IMR-90 (cell line): ENCODE measurements at regions not wholly inside any gene's neighbourhood (a gene's known extent, or its start where the extent isn't known, plus 50 kb on each side); places are given as distances from the start of the nearest gene placed in this dataset.

Experiments used
- ATAC-seq: fragments of 200-7000 bp; cut with Tn5 transposase; 2 replicates; pipeline ENCODE4 v1.9.1; 2020; ENCODE audit warnings: low read depth, mild to moderate bottlenecking, moderate library complexity
- BruUV-seq: library from RNA; stranded (reverse); fragments of 400-500 nt; replicated peaks from 2 replicates; lab custom pipeline; 2021; lab: Mats Ljungman, UMichigan
- CTCF ChIA-PET: fragments of 300-600 bp; formaldehyde crosslinking; extraction: SDS; loops from one replicate; lab custom pipeline; 2021; ENCODE audit warnings: antibody characterized with exemption; lab: Yijun Ruan, JAX
- POLR2A ChIA-PET: fragments of 300-600 bp; sonication (Branson Sonifier 250); formaldehyde crosslinking; loops from one replicate; lab custom pipeline; 2022; ENCODE audit warnings: antibody characterized with exemption; ENCODE audit not compliant: unreplicated experiment; lab: Charles Lee
- DNase-seq: peaks from one replicate; pipeline ENCODE4 v3.0.0; 2013
- H2AFZ ChIP-seq: replicated peaks from 2 replicates; pipeline ENCODE3; 2013; ENCODE audit warnings: low read length, mild to moderate bottlenecking; ENCODE audit not compliant: poor library complexity
- H2AK5ac ChIP-seq: 2 replicates; pipeline ENCODE4 v1.6.1; 2013; ENCODE audit warnings: low read depth, low read length, inconsistent platforms
- H2AK9ac ChIP-seq: replicated peaks from 2 replicates; pipeline ENCODE3; 2013; ENCODE audit warnings: mild to moderate bottlenecking, low read depth, low read length, moderate library complexity; ENCODE audit not compliant: poor library complexity
- H2BK120ac ChIP-seq: 2 replicates; pipeline ENCODE4 v1.6.1; 2013; ENCODE audit warnings: low read depth, low read length, inconsistent platforms
- H2BK15ac ChIP-seq: 3 replicates; pipeline ENCODE4 v1.6.1; 2013; ENCODE audit warnings: low read depth, low read length, inconsistent platforms
- H2BK20ac ChIP-seq: 2 replicates; pipeline ENCODE4 v1.6.1; 2013; ENCODE audit warnings: low read depth, mild to moderate bottlenecking, inconsistent platforms, low read length, moderate library complexity
- H2BK5ac ChIP-seq: 2 replicates; pipeline ENCODE4 v1.6.1; 2013; ENCODE audit warnings: mild to moderate bottlenecking, low read depth, low read length, inconsistent platforms; ENCODE audit not compliant: poor library complexity, severe bottlenecking
- H3K14ac ChIP-seq: replicated peaks from 2 replicates; pipeline ENCODE4 v1.6.1; 2013; ENCODE audit warnings: low read depth, low read length, inconsistent platforms
- H3K18ac ChIP-seq: 2 replicates; pipeline ENCODE4 v1.6.1; 2013; ENCODE audit warnings: low read depth, low read length, control low read depth
- H3K23ac ChIP-seq: 2 replicates; pipeline ENCODE4 v1.6.1; 2013; ENCODE audit warnings: low read depth, low read length, inconsistent platforms
- H3K27ac ChIP-seq: 2 replicates; pipeline ENCODE4 v1.5.1; 2013; ENCODE audit warnings: mild to moderate bottlenecking, control low read depth, low read length; ENCODE audit not compliant: insufficient read depth
- H3K27me3 ChIP-seq: 2 replicates; pipeline ENCODE4 v1.6.1; 2013; ENCODE audit warnings: low read length; ENCODE audit not compliant: control insufficient read depth, insufficient read depth
- H3K36me3 ChIP-seq: 2 replicates; pipeline ENCODE4 v1.6.1; 2013; ENCODE audit warnings: low read length, mixed read lengths; ENCODE audit not compliant: control insufficient read depth, insufficient read depth
- H3K4ac ChIP-seq: 2 replicates; pipeline ENCODE4 v1.6.1; 2013; ENCODE audit warnings: low read depth, low read length, inconsistent platforms
- H3K4me1 ChIP-seq: 2 replicates; pipeline ENCODE4 v1.6.1; 2013; ENCODE audit warnings: low read length, mixed read lengths; ENCODE audit not compliant: control insufficient read depth, insufficient read depth
- H3K4me2 ChIP-seq: 2 replicates; pipeline ENCODE4 v1.6.1; 2013; ENCODE audit warnings: low read depth, mild to moderate bottlenecking, control low read depth, low read length, moderate library complexity
- H3K4me3 ChIP-seq: 2 replicates; pipeline ENCODE4 v1.5.1; 2013; ENCODE audit warnings: low read depth, mild to moderate bottlenecking, control low read depth, low read length, moderate library complexity; ENCODE audit not compliant: insufficient read depth
- H3K56ac ChIP-seq: 2 replicates; pipeline ENCODE4 v1.6.1; 2013; ENCODE audit warnings: low read length, inconsistent platforms; ENCODE audit not compliant: insufficient read depth; ENCODE audit errors: extremely low read depth
- H3K79me1 ChIP-seq, 2 experiments: 2 replicates each; pipeline ENCODE4 v1.6.1; 2013; ENCODE audit warnings: low read length in 2 of 2, inconsistent platforms in 1 of 2, low read depth in 1 of 2
- H3K9ac ChIP-seq: 2 replicates; pipeline ENCODE4 v1.6.1; 2013; ENCODE audit warnings: low read depth, low read length, control low read depth
- H3K9me1 ChIP-seq: 2 replicates; pipeline ENCODE4 v1.6.1; 2013; ENCODE audit warnings: low read length, inconsistent platforms; ENCODE audit not compliant: insufficient read depth
- H3K9me3 ChIP-seq: 2 replicates; pipeline ENCODE4 v1.6.1; 2013; ENCODE audit warnings: low read length; ENCODE audit not compliant: control insufficient read depth, insufficient read depth
- H4K20me1 ChIP-seq: 2 replicates; pipeline ENCODE4 v1.6.1; 2013; ENCODE audit warnings: low read length, inconsistent platforms; ENCODE audit not compliant: insufficient read depth
- H4K5ac ChIP-seq: 2 replicates; pipeline ENCODE4 v1.6.1; 2013; ENCODE audit warnings: mild to moderate bottlenecking, low read depth, low read length, control low read depth
- H4K8ac ChIP-seq, 2 experiments: 2 replicates each; pipeline ENCODE4 v1.6.1; 2013; ENCODE audit warnings: low read depth in 2 of 2, low read length in 2 of 2, control low read depth in 1 of 2, inconsistent platforms in 1 of 2
- H4K91ac ChIP-seq: 2 replicates; pipeline ENCODE4 v1.6.1; 2013; ENCODE audit warnings: low read depth, low read length, inconsistent platforms; ENCODE audit not compliant: insufficient read depth
- BHLHE40 ChIP-seq: fragments of 150-350 bp; IDR thresholded peaks from 2 replicates; pipeline ENCODE4 v1.6.1; 2016; ENCODE audit warnings: mild to moderate bottlenecking, low read depth, low read length
- CEBPB ChIP-seq: IDR thresholded peaks from 2 replicates; pipeline ENCODE4 v1.6.1; 2012; ENCODE audit warnings: low read depth, low read length, improper control_type of control experiment
- CTCF ChIP-seq: conservative IDR thresholded peaks from 2 replicates; pipeline ENCODE4 v1.5.1; 2012; ENCODE audit warnings: mild to moderate bottlenecking, low read depth, low read length, improper control_type of control experiment
- MAZ ChIP-seq: IDR thresholded peaks from 2 replicates; pipeline ENCODE4 v1.6.1; 2012; ENCODE audit warnings: low read depth, mild to moderate bottlenecking, low read length, improper control_type of control experiment, moderate library complexity, borderline replicate concordance
- MXI1 ChIP-seq: IDR thresholded peaks from 2 replicates; pipeline ENCODE4 v1.6.1; 2012; ENCODE audit warnings: low read depth, mild to moderate bottlenecking, low read length, moderate library complexity, borderline replicate concordance
- NFE2L2 ChIP-seq: fragments of 150-350 bp; IDR thresholded peaks from 2 replicates; pipeline ENCODE4 v1.6.1; 2016; ENCODE audit warnings: low read depth, mild to moderate bottlenecking, low read length
- POLR2A ChIP-seq: IDR thresholded peaks from 2 replicates; pipeline ENCODE4 v1.6.1; 2012; ENCODE audit warnings: mild to moderate bottlenecking, low read depth, low read length
- RFX5 ChIP-seq: IDR thresholded peaks from 2 replicates; pipeline ENCODE4 v1.8.0; 2012; ENCODE audit warnings: low read depth, mild to moderate bottlenecking, low read length, moderate library complexity
- SMC3 ChIP-seq: fragments of 150-350 bp; IDR thresholded peaks from 2 replicates; pipeline ENCODE4 v1.6.1; 2016; ENCODE audit warnings: low read depth, mild to moderate bottlenecking, antibody characterized with exemption, low read length, moderate library complexity
- WGBS, 2 experiments: methylation state at CpG; one replicate each; pipeline versions ENCODE4 v1.1.5 to v1.1.7; 2013; ENCODE audit warnings: missing lambda C conversion rate in 2 of 2; ENCODE audit not compliant: insufficient read length in 1 of 2; ENCODE audit errors: extremely low coverage in 2 of 2; 5-methylcytosine and 5-hydroxymethylcytosine counted together
- dilution Hi-C: fragments of 300-500 bp; cut with HindIII; formaldehyde crosslinking; loops from one replicate; pipeline ENCODE4 v1.14.3; 2018; ENCODE audit warnings: low sequenced_read_pairs; ENCODE audit not compliant: unreplicated experiment
- in situ Hi-C: fragments of 300-500 bp; cut with MboI; formaldehyde crosslinking; loops from 3 replicates; pipeline ENCODE4 v1.14.3; 2019; ENCODE audit warnings: low sequenced_read_pairs, inconsistent platforms, mixed read lengths
- intact Hi-C: fragments of 100-400 bp; cut with micrococcal nuclease; formaldehyde crosslinking; loops from 2 replicates; pipeline ENCODE4 v1.10.0; 2022

- no peaks in the 10 kb centered on the region for H3K9me3 ChIP-seq
- no peak overlapping the region for H2AK5ac ChIP-seq
- dilution Hi-C loops = no loop called here
- H2BK5ac ChIP-seq = no peak overlapping the region
- H3K18ac ChIP-seq = no peak overlapping the region
- H3K56ac ChIP-seq = no peak overlapping the region
- no peak overlapping the region for H3K23ac ChIP-seq
- H3K4ac ChIP-seq = no peak overlapping the region
- H3K4me1 ChIP-seq = peaks cover 6% of the 10 kb centered on the region
- TF ChIP-seq MAZ (no peak), BHLHE40 (no peak), CTCF (no peak), RFX5 (no peak), MXI1 (no peak), CEBPB (no peak), NFE2L2 (no peak), SMC3 (no peak), POLR2A (no peak)
- no peak overlapping the region for H4K8ac ChIP-seq
- CTCF ChIA-PET = interaction anchor here (0.6 to 1.6 kb wide), 3 partner anchors 11 to 628 kb away, joined by 3 to 7 read pairs (median 4); no protein-coding TSS in a partner anchor
- H3K9ac ChIP-seq = no peak overlapping the region
- no peak overlapping the region for H2AFZ ChIP-seq
- DNase-seq (peak; percentile 60), ATAC-seq (peak; percentile 57)
- 0 out of 2 replicates have a peak, but pooled peaks cover 8% of the 10 kb centered on the region for H3K9me1 ChIP-seq
- POLR2A ChIA-PET = no interaction called here
- no peak overlapping the region for H2AK9ac ChIP-seq
- H2BK20ac ChIP-seq = no peak overlapping the region
- H4K20me1 ChIP-seq = no peaks in the 10 kb centered on the region
- H4K5ac ChIP-seq = no peak overlapping the region
- no peak overlapping the region for H3K27ac ChIP-seq
- H4K91ac ChIP-seq = no peak overlapping the region
- no peak overlapping the region for H2BK15ac ChIP-seq
- H3K4me3 ChIP-seq = no peak overlapping the region
- H3K27me3 ChIP-seq = peaks cover 2% of the 10 kb centered on the region
- H3K36me3 ChIP-seq = no peaks in the 10 kb centered on the region
- in situ Hi-C loops = no loop called here
- intact Hi-C loops = loop anchor here (5.0 kb wide), 1 partner anchor 251 kb away; the partner anchor contains the start of gene ENC1
- no peak overlapping the region for H2BK120ac ChIP-seq
- no TSS peak for BruUV-seq
- no peak overlapping the region for H3K14ac ChIP-seq
- no peaks in the 10 kb centered on the region for H3K79me1 ChIP-seq
- no CpG with 5 or more reads among the region's 3 CpGs for WGBS, 2 experiments
- no peak overlapping the region for H3K4me2 ChIP-seq
Observed at GRCh38 chr5:74391410-74391809, 249.1 kb downstream of the ENC1 start.
